Endothelial cell (in vitro differentiated cells): ENCODE measurements at regions not wholly inside any gene's neighbourhood (a gene's known extent, or its start where the extent isn't known, plus 50 kb on each side); places are given as distances from the start of the nearest gene placed in this dataset.

ENCODE experiments used
- DNase-seq: peaks from one replicate; pipeline ENCODE4 v3.0.0; 2021; ENCODE audit warnings: low spot score
- H3K27ac Mint-ChIP-seq: one replicate; pipeline ENCODE4 v1.8.0; 2021; ENCODE audit warnings: mixed read lengths, inconsistent platforms; ENCODE audit not compliant: unreplicated experiment
- H3K27me3 Mint-ChIP-seq: one replicate; pipeline ENCODE4 v1.8.0; 2021; ENCODE audit warnings: mild to moderate bottlenecking, moderate library complexity, mixed read lengths, inconsistent platforms; ENCODE audit not compliant: unreplicated experiment
- H3K36me3 Mint-ChIP-seq: one replicate; pipeline ENCODE4 v1.8.0; 2021; ENCODE audit warnings: mild to moderate bottlenecking, low read depth, mixed read lengths, inconsistent platforms; ENCODE audit not compliant: unreplicated experiment
- H3K4me1 Mint-ChIP-seq: one replicate; pipeline ENCODE4 v1.8.0; 2021; ENCODE audit warnings: mild to moderate bottlenecking, mixed read lengths, inconsistent platforms; ENCODE audit not compliant: unreplicated experiment
- H3K4me3 Mint-ChIP-seq: one replicate; pipeline ENCODE4 v1.8.0; 2021; ENCODE audit warnings: mild to moderate bottlenecking, mixed read lengths, inconsistent platforms; ENCODE audit not compliant: unreplicated experiment
- H3K9me3 Mint-ChIP-seq: one replicate; pipeline ENCODE4 v1.8.0; 2021; ENCODE audit warnings: mixed read lengths, inconsistent platforms; ENCODE audit not compliant: unreplicated experiment
- CTCF ChIP-seq: fragments of 200-600 bp; sonication (generic); IDR thresholded peaks from one replicate; pipeline ENCODE4 v1.5.0; 2021; ENCODE audit warnings: antibody characterized with exemption; ENCODE audit not compliant: unreplicated experiment

DNA sequence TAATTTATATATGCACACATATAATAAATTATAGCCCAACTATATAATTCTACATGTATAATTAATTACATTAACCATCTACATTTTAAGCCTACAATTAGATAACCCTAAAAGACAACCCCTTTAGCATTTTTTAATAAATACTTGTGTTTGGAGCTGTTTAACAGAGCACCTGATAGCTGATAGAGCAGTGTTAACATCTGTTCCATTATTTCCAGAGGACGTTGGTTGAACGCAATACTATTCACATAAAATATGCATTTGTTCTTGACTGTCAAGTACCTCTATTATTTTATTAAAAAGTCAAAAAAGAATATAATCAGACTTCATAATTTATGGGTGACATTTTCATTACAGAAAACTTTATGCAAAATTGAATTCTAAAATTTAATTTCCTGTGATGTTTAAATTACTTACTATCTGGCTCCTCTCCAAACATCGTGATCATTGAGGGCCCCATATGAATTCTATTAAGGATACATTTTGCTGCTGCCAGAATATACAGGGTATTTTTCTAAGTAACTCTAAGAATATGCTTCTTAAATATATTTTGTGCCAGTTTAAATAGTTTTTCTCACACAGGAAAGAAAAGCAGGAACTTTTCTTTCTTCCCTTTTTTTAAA, 234.3 kb downstream of the SHOX2 start:
- no peak for TF ChIP-seq CTCF
- Mint-ChIP-seq H3K36me3 (no peaks in the 10 kb centered on the region), H3K27me3 (no peaks in the 10 kb centered on the region), H3K27ac (no peak overlapping the region), H3K4me1 (peaks cover 7% of the 10 kb centered on the region), H3K4me3 (no peak overlapping the region), H3K9me3 (no peaks in the 10 kb centered on the region)
- DNase-seq, result no peak

GRCh38 chr3:157871248-157871647, 235.0 kb downstream of the SHOX2 start:
- Mint-ChIP-seq H3K9me3 (no peaks in the 10 kb centered on the region), H3K27ac (no peak overlapping the region), H3K27me3 (no peaks in the 10 kb centered on the region), H3K36me3 (no peaks in the 10 kb centered on the region), H3K4me3 (no peak overlapping the region), H3K4me1 (peaks cover 7% of the 10 kb centered on the region)
- no peak for TF ChIP-seq CTCF
- DNase-seq, result no peak

- TF ChIP-seq CTCF, result no peak
- no peak for DNase-seq
- Mint-ChIP-seq H3K4me3 (no peak overlapping the region), H3K9me3 (no peaks in the 10 kb centered on the region), H3K36me3 (no peaks in the 10 kb centered on the region), H3K27ac (no peak overlapping the region), H3K4me1 (peaks cover 7% of the 10 kb centered on the region), H3K27me3 (no peaks in the 10 kb centered on the region)
Observed at GRCh38 chr3:157868946-157869345, 237.3 kb downstream of the SHOX2 start.

DNA sequence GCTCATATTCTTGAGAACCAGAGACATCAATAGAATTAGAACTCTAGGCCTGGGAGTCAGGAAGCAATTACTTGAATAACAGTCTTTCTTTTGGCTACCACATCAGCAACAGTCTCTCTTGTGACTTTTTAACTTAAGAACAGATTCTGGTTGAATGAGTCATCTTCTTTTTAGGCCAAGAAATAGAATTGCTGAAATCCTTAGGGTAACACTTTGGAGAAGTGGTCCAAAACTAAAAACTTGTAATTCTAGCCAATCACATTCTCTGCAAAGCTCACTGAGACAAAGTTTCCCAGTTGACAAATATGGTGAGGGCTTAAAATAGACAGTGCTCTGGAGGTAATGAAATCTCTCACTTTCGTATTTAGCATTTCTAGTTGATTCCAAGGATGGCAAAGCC, 238.0 kb downstream of the SHOX2 start:
- H3K9me3 Mint-ChIP-seq, result no peaks in the 10 kb centered on the region
- H3K36me3 Mint-ChIP-seq, result no peaks in the 10 kb centered on the region
- H3K4me3 Mint-ChIP-seq, result no peak overlapping the region
- H3K27me3 Mint-ChIP-seq, result no peaks in the 10 kb centered on the region
- DNase-seq, result no peak
- peaks cover 6% of the 10 kb centered on the region for H3K4me1 Mint-ChIP-seq
- H3K27ac Mint-ChIP-seq, result no peak overlapping the region
- no peak for TF ChIP-seq CTCF

DNA sequence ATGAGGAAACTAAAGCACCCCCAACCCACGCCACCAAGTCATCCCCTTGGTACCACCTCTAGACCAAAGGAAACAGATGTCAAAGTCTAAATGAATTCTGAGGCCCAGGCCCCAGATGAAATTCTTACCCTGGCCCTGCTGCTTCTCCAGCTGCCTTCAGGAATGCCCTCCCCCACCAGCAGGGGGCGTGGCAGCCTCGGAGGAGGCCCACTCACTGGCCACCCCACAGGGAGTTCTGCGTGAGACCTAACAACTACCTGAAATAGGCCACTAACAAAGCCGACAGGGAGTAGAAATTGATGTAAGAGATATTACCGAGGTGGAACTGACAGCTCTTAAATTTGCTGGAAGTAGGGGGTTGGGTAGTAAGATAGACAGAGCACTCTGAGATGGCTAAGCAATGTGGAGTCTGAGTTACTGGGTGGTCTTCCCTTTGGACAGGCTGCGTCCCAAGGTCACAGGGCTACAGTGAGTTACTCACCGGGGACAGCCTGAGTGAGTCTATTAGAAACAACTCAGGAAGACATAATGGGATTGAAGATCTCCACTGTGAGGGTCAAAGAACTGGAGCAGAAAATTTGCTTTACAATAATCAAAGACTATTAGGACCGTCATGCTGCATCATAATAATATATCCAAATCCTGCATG, 240.7 kb downstream of the SHOX2 start:
- Mint-ChIP-seq H3K36me3 (no peaks in the 10 kb centered on the region), H3K27me3 (no peaks in the 10 kb centered on the region), H3K9me3 (no peaks in the 10 kb centered on the region), H3K4me1 (no peaks in the 10 kb centered on the region), H3K27ac (no peak overlapping the region), H3K4me3 (no peak overlapping the region)
- peak; percentile 90 for TF ChIP-seq CTCF
- DNase-seq, result peak; percentile 87
